ENCODE measurements at regions not wholly inside any gene's neighbourhood (a gene's known extent, or its start where the extent isn't known, plus 50 kb on each side); places are given as distances from the start of the nearest gene placed in this dataset.

DNA sequence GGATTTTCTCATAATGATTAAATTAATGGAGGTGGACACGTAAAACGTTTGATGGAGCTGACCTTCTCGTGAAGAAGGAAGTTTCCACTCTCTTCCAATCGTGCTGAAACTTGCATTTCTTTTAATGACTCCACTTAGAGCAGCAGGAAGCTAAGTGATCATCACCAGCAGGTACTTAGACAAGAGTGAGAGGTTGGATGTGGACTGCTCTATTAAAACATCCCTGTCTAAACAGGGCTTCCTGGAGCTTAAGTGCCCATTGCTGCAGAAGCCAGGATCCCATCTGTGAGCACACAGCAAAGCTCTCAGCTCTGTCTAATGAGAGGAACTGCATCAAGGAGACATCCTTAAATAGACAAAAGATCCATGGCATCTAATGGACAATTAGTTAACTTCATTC, 1539.5 kb upstream of the CELF4 start:
- intact Hi-C loops (cut with micrococcal nuclease): no loop called here

DNA sequence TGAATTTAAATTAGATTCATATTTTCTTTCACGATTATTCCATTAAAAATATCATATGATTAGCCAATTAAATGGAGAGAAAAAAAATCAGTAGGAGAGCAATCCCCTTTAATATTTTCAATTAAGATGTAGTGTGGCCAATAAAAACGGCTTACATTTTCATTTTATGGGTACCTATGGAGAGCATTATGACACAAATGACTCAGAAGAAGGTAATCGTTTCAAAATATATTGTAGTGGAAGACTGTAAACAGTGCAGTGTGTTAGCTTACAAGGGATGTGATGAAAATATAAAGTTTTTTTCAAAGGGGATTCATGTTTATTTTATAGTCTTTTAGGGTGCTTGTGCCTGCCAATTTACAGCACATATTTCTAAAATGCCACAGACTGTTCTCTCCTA, 1507.4 kb upstream of the CELF4 start:
- intact Hi-C loops (cut with micrococcal nuclease): no loop called here

DNA sequence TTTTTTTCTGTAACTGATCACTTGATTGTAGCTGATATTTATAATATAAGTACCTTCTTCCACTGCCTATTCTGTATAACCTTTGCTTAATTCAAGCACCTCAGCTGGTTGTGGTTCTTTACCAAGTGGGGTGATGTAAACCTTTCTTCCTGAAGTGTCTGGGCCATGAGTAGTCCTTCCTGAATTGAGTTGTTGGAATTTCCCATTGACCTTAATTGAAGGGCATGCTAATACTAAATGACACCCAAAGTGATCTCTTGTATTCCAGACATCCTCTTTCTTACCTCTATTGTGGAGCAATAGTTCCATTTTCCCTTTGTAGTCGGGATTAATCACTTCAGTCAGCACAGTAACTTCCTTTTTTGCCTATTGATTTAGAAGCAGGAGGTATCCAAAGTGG, 1496.8 kb upstream of the CELF4 start:
- intact Hi-C loops (cut with micrococcal nuclease): no loop called here

DNA sequence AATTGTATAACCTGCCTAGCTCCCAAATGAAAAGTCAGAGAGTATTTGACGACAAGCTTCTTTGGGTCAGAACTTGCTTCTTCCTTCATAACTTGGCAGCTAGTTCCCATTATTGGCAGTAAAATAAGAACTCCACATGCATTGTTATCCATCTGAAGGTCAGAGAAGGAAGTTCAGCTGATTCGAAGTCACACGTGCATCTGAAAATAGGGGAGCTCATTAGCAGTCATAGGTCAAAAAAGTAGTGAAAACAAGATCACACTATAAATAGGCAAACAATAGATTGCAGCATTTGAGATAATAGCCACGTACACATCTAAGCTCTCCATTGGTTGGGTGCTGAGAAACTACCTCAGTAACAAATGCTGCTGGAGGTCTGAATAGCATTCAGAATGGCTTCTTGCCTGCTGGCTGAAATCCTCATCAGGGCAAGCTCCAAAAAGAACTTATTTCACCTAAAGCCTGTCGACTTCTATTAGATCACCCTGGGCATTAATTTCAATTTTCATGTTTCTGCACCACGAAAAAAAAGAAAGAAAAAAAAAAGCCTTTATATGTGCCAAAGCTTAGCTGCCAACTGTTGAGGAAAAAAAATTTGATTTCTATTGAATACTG, 1492.9 kb upstream of the CELF4 start:
- intact Hi-C loops (cut with micrococcal nuclease): no loop called here

DNA sequence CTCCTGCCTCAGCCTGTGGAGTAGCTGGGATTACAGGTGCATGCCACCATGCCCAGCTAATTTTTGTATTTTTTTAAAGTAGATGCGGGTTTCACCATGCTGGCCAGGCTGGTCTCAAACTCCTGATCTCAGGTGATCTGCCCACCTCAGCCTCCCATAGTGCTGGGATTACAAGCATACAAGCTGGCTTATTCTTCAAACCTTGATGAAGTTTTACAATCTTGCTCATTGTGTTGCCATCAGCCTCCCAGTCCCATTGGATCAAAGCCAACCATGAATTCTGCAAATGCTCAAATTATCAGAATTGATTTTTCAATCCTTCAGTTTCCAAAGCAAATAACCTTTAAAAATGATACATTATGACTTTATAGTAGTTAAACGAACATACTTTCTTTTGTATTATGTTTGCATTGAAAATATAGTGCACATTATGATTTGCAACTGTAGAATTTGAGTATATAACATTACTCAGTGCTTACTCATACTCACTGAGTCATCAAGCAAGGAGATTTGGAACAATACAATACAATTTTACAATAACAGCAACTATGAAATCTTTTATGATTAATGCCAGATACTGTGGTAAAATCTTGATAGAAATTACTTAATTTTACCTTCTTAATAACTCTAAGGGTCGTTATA, 1491.9 kb upstream of the CELF4 start:
- intact Hi-C loops (cut with micrococcal nuclease): no loop called here

DNA sequence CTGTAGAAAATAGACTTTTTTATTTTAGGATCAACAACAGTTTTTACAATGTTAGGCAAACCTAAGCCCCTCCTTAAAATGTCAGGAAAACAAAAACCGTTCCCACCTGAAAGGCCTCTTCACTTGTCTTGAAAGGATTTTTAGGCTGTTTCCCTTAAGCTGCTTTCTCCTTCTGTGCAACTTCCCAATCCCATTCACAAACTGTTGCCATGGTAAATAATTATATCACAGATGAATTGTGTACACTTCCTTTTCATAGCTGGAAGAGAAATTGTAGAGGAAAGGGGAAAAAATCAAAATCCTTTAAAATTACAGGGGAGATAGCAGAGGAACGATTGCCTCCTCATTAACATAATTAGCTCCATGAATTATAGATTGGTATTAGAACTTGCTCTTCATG, 1488.0 kb upstream of the CELF4 start:
- intact Hi-C loops (cut with micrococcal nuclease): no loop called here

DNA sequence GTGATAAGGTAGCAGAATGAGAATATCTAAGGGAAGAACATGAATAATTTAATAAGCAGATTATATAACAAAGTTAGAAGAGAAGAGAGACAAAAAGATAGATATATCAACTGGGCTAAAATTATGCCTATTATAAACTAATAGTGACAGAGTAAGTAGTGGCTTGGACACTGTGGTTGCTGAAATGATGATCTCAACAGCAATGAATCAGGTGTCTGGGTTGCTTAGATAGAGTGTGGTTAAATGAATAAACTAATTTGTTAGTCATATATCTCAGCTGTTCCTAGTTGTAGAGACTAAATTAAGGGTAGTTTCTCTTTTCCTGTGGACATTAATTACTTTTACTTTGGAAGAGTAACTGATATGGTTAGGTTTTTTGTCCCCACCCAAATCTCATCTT, 1485.4 kb upstream of the CELF4 start:
- intact Hi-C loops (cut with micrococcal nuclease): no loop called here

DNA sequence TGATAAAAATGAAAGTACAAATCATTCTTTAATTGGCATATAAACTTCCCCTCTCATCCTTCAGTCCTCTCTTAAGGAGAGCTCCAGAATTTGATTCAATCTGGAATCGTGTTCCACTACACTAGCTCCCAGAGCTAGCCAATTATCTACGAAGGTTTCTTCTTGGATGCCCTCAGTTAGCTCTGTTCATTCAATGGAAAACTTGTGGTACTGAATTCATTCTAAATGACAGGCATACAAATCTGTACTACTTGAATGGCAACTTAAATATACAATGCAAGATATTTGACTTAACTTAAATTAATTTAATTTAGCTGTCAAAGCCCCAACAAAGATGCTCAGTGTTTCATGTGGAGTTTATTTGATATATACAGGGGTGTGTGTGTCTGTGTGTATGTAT, 1474.2 kb upstream of the CELF4 start:
- intact Hi-C loops (cut with micrococcal nuclease): no loop called here

DNA sequence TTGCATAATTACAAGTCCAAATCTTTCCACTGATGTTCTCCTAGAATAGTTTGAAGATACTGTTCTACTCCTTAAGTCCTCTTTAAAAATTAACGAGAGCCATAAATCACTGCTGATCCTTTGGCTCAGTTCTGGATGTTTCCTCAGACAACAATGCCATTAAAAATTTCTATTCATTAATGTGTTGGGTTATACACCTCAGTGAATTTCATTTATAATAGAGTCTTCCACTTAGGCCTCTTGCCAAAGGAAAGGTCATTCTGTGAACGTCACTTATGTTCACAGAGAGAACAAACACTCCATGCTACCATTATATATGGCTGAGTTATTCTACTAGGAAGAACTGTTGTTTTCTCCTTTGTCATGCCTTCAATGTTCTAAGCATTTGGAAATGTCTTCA, 1472.3 kb upstream of the CELF4 start:
- intact Hi-C loops (cut with micrococcal nuclease): no loop called here

DNA sequence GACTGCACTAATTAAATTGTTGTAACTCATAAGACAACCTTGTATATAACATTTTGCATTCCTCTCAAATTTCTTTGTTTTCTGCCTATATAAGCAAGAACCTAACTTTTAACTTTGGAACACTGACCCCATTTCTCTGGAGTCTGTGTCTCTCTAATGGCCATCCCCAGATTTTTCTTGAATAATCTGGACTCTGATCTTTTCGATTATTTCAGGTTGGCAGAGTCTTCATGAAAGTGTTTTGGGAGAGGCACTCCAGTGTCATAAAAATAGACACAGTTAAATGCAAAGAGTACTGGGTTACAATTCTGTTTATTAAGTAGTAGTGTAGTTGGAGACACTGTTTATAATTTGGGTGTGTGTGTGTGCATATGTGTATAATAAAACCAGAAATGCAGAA, 1467.7 kb upstream of the CELF4 start:
- intact Hi-C loops (cut with micrococcal nuclease): no loop called here

DNA sequence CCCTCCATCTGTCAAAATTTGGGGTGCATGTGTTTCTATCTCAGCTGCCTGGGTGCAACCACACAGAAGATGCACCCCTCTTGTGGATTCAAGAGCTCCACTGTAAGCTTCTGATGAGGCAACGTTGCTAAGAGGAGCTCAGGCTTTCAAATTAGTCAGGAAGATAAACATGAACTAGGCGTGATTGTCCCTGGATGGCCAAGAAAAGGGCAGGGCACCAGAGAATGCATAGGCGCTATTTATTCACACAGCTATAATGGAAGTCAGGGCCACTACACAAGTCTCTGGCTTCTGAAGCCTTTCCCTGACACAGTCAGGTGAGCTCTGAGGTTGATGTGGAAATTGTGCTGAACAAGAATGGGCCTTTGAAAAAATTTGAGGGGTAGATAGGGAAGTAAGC, 1466.0 kb upstream of the CELF4 start:
- intact Hi-C loops (cut with micrococcal nuclease): no loop called here

DNA sequence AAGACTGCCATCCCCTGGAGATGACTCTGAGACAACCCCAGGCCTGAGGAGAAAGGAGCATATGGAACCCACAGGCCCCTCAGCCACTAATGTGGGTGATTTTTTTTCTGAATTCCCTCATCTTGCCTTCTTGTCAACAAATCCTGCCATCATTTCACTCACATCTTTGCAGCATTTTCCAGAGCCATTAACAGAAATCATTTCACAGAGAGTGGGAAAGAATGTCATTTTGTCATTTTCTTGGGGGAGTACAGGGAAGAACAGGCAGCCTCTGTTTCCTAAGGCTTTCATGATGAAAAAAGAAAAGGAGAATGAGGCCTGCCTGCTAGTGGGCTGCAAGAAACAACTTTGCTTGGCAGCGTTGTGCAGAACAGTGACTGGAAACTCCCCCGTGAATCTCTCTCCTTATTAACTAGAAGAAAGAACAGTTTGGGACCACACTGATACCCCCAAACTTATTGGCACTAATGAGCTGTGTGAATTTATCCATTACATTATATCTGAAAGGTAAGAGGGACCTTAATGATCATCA, 1464.6 kb upstream of the CELF4 start:
- intact Hi-C loops (cut with micrococcal nuclease): no loop called here

DNA sequence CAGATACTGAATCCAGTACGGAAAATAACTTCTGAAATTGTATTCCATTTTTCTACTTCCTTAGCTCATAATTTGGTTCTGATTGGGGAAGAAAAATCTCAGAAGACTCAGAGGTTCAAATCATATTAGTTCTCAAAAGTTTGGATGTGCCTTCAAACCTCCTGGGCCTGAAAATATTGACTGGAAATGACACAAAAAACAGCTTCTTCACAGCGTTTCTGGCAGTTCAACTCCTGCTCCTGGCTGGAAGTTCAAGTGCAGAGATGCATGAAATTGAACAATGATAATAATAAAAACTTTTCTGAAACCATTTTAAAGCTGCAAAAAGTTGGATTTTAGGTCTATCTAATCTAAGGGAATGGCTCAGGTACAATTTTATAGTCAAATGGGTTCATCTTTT, 1459.9 kb upstream of the CELF4 start:
- intact Hi-C loops (cut with micrococcal nuclease): no loop called here

DNA sequence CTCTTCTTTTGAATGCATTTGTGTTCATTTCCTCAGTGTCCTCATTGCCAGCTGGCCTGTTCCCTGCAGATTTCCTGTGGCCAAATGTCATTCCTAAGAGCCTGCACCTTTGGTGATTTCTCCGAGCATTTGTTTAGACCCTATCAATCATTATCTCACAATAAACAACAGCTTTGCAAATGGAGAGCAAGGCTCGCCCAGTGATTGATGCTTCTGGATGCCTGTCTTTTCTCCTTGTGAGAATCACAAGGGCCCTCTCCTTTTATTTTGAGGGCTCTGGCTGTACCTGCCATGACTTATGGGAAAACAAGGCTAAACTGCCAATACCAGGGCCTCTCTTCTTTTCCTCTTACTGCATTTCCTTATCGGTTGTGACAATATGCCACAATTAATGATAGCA, 1454.4 kb upstream of the CELF4 start:
- intact Hi-C loops (cut with micrococcal nuclease): no loop called here

DNA sequence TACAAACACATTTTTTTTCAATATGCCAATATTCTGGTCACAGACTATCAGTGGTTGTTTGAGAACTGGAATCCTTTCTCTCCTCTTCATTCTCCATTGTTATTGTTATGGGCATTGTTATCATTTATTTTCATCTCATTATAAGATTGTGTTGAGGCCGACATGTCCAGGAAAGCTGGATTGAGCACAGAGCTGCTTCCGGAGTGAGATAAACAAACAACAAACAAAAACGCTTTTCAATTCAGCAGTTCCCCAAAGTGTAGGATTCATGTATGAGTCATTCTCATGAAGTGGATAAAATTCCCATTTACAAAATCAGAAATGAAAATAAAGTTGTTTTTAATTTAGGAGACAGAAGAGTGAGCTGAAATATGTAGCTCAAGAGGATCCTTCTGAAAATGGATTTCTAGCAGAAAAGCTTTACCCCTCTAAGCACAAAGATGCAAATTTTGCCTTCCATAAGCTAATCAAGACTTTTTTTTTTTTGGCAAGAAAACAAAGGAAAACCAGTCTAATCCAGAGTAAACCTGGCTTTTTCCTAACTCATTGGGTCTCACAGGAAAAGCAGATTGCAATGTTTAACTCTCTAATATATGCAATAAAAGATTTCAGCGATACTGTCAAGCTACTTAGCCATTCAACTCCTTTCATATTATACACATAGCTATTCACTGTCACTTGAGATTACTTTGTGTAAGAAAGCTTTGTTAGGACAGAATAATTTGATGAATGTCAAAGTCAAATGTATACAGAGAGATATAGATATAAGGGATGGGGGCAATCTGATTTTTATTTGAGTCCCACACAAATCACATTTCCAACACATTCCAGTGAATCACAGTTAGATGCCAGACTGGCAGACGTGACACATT, 1441.7 kb upstream of the CELF4 start:
- intact Hi-C loops (cut with micrococcal nuclease): no loop called here

DNA sequence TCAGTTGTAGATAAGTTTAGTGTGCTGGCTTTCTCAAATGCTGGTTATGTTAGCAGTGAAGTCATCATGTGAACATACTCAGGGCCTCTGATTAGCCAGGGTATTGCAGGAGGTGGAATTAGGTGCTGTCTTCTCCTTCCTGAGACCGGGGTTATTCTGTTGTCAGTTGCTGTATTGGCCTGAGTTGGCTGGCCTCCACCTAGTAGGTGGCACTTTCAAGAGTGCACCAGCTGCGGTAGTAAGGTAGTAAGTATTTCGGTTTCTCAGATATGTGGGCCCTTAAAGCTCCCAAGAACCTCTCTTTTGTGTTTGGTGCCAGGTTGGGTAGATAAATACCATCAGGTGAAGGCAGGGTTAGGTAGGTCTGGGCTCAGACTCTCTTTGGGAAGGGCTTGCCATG, 1430.5 kb upstream of the CELF4 start:
- intact Hi-C loops (cut with micrococcal nuclease): no loop called here

DNA sequence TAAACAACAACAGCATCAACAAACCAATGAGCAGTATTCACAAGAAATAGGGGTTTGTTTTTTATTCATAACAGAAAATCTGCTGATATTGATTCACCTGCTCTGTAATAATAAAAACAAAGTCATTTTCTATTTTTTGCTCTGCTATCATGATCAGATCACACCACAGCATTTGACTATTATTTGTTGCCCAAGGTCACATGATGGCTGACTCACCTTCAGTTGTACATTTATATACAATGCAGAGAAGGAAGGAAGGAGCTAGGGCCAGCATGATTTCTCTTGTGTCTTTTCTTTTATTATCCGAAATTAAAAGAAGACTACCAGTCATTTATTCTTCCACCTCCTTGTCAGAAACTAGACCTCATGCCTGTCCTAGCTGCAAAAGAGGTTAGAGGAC, 1427.7 kb upstream of the CELF4 start:
- intact Hi-C loops (cut with micrococcal nuclease): no loop called here

DNA sequence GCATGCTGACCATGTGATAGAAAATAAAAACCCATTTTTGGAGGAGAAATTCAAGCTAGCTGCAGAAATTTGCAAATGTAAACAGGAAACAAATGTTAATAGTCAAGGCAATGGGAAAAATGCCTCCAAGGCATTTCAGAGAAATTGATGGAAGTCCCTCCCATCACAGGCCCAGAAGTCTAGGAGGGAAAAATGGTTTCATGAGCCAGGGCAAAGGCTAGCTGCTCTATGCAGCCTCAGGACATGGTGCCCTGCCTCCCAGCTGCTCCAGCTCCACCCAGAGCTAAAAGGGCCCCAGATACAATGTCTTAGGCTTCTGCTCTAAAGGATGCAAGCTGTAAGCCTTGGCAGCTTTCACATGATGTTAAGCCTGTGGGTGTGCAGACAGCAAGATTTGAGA, 1419.4 kb upstream of the CELF4 start:
- intact Hi-C loops (cut with micrococcal nuclease): no loop called here

DNA sequence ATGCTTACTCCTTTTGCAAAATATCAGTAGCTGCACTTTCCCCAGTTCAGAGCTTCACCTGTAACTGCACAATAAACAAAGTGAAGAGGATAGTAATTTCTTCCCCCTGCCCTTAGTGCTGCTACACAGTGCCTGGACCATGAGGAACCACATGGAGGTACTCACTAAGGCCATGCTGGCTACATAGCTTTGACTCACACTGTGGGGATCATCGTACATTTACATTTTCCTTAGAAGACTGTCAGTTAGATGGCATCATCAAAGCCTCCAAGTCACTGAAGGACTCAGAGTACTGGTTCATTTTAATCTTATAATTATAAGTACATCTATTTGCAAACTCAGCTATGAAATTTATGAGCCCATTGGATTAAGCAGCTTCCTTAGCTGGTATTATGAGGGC, 1416.5 kb upstream of the CELF4 start:
- intact Hi-C loops (cut with micrococcal nuclease): no loop called here

DNA sequence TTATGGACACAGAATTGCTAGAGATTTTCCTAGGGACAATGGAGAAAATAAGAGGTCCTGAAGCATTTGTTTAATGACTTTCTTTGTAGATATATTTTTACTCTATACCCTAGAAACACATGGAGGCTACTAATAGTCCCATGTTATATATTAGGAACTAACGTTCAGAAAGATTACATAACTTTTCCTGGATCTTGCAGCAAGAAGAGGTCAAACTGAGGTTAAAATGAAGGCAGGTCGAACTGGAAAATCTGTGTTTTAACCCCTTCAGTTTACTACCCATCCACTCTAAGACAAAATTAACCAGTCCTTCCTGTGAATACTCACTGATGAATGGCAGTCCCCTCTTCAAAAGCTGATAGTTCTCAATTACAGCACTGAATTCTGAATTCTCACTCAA, 1415.8 kb upstream of the CELF4 start:
- intact Hi-C loops (cut with micrococcal nuclease): no loop called here

DNA sequence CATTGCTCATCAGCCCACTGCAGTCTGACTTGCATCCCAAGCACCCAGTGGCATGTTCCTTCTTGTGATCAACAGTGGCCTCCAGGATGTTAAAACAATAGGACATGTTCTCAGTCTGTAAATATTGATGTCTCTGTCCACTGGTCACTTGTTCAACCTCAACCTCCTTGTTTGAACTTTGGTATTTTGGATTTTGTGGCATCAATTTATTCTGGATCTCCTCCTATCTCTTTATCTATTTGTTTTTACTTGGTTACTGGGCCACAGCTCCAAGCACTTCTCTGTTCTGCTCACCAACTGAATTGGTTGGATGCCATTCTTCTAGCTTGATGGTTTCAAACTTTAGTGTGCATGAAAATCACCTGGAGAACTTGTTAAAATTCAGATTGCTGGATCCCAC, 1414.8 kb upstream of the CELF4 start:
- intact Hi-C loops (cut with micrococcal nuclease): no loop called here

DNA sequence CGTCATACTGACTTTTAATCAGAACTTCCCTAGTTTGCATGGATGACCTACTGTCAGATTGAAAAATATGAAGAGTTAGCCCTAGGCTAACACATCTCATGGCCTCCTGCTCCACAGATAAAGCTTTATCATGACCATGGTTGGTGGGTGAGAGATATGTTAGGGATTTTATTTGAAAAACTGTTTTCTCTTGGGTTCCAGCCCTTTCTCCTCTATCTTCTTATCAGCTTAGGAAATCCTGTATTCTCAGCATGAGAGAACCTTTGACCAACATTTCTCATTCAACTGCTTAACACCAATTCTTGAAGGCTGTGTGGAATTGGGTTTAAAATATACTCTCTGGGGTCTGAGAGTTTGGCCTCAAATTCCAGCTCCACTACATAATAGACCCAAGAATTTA, 1407.0 kb upstream of the CELF4 start:
- intact Hi-C loops (cut with micrococcal nuclease): no loop called here

DNA sequence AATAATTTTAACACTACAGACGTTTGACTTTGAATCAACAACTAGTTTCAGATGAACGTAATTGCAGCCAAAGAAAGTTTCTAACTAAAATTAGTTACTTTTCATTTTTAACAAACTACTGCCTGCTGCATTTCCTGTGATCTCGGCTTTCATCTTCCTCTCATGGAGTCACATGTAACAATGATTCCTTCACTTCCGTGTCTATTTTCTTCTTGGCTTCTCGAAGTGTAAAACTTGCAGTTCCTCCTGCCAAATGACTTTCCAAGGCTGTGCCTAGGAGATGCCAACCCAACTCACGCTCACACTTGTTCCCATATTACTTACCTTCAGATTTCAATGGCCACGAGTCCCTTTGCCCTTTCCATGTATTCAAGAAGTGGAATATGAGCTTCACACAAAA, 1406.3 kb upstream of the CELF4 start:
- intact Hi-C loops (cut with micrococcal nuclease): no loop called here
